ENCODE measurements at regions not wholly inside any gene's neighbourhood (a gene's known extent, or its start where the extent isn't known, plus 50 kb on each side); places are given as distances from the start of the nearest gene placed in this dataset.

DNA sequence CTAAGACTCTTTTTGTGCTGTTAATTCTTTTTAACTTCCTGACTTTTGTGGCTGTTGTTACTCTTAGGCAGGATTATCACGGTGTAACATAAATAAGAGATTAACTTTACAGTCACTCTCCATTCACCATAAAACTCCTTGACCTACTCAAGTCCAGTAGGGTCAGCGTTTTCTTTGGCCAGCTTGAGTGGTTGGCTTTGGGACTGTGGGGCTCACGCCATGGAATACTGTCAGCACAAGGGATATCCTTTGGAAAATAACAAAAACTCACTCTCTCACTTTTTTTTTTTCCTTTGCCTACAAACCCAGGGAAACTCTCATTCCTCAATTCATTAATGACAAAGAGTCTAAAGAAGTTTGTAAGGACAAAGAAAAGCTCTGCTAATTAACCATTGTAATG is 89.4 kb upstream of the TLL1 start:
- TF ChIP-seq, protein P1, sequence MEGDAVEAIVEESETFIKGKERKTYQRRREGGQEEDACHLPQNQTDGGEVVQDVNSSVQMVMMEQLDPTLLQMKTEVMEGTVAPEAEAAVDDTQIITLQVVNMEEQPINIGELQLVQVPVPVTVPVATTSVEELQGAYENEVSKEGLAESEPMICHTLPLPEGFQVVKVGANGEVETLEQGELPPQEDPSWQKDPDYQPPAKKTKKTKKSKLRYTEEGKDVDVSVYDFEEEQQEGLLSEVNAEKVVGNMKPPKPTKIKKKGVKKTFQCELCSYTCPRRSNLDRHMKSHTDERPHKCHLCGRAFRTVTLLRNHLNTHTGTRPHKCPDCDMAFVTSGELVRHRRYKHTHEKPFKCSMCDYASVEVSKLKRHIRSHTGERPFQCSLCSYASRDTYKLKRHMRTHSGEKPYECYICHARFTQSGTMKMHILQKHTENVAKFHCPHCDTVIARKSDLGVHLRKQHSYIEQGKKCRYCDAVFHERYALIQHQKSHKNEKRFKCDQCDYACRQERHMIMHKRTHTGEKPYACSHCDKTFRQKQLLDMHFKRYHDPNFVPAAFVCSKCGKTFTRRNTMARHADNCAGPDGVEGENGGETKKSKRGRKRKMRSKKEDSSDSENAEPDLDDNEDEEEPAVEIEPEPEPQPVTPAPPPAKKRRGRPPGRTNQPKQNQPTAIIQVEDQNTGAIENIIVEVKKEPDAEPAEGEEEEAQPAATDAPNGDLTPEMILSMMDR (IDR thresholded peaks at IDR 0.05), result no peak
- TF ChIP-seq POLR2AphosphoS5 (IDR thresholded peaks at IDR 0.05; ENCODE audit: low read depth, low read length), result no peak
- no peak for TF ChIP-seq TCF7L2 (IDR thresholded peaks at IDR 0.05; ENCODE audit: low read depth, low read length)
